ENCODE measurements at regions not wholly inside any gene's neighbourhood (a gene's known extent, or its start where the extent isn't known, plus 50 kb on each side); places are given as distances from the start of the nearest gene placed in this dataset.

DNA sequence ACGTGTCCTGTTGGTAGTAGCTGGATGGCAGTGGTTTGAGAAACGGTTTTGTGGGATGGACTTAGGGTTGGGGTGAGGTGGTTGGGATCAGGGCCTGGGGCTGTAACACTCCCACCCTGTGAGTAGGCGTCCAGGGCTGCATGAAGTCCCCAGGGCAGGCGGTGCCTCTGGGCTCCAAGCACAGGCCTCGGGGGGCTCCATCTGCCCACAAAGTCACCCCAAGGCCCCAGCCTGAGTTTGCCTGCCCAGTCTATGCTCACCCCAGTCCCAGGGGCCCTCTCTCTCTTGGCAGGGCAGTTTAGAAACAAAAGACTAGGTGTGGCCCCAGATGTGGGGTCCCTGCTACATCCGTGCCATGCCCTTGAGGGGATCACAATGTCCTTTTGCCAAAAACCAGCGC, 86.9 kb upstream of the PRR23E start:
- TF ChIP-seq, protein P1, sequence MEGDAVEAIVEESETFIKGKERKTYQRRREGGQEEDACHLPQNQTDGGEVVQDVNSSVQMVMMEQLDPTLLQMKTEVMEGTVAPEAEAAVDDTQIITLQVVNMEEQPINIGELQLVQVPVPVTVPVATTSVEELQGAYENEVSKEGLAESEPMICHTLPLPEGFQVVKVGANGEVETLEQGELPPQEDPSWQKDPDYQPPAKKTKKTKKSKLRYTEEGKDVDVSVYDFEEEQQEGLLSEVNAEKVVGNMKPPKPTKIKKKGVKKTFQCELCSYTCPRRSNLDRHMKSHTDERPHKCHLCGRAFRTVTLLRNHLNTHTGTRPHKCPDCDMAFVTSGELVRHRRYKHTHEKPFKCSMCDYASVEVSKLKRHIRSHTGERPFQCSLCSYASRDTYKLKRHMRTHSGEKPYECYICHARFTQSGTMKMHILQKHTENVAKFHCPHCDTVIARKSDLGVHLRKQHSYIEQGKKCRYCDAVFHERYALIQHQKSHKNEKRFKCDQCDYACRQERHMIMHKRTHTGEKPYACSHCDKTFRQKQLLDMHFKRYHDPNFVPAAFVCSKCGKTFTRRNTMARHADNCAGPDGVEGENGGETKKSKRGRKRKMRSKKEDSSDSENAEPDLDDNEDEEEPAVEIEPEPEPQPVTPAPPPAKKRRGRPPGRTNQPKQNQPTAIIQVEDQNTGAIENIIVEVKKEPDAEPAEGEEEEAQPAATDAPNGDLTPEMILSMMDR (IDR thresholded peaks at IDR 0.05; ENCODE audit: insufficient read depth, low read length, poor library complexity, severe bottlenecking), result no peak
- TF ChIP-seq EZH2phosphoT487 (conservative IDR thresholded peaks at IDR 0.05; ENCODE audit: low read length), result no peak

Measured in SU-DHL-6 (cell line).